GM12892 (cell line): ENCODE measurements at regions not wholly inside any gene's neighbourhood (a gene's known extent, or its start where the extent isn't known, plus 50 kb on each side); places are given as distances from the start of the nearest gene placed in this dataset.
"Not testable (repeated sequence)": the region's sequence is repeated elsewhere in the genome, so short reads cannot be mapped to it uniquely, and the experiment has no call there.

Experiments
- DNase-seq: peaks from one replicate; pipeline ENCODE4 v3.0.0; 2011; ENCODE audit not compliant: insufficient read length
- FAIRE-seq: peaks from 2 replicates; lab custom pipeline; 2011; peaks lifted over from hg19 to GRCh38; lab: Jason Lieb, UNC
- POLR2A ChIP-seq: IDR thresholded peaks from 2 replicates; pipeline ENCODE4 v1.6.1; 2011; ENCODE audit warnings: low read depth, low read length, control low read depth
- POLR2AphosphoS5 ChIP-seq: IDR thresholded peaks from 2 replicates; pipeline ENCODE4 v1.6.1; 2011; ENCODE audit warnings: low read depth, low read length, control low read depth
- TAF1 ChIP-seq: IDR thresholded peaks from 2 replicates; pipeline ENCODE4 v1.6.1; 2011; ENCODE audit warnings: low read depth, mild to moderate bottlenecking, control low read depth, low read length, borderline replicate concordance

- TF ChIP-seq POLR2AphosphoS5 (no peak), TAF1 (no peak), POLR2A (no peak)
- FAIRE-seq (no peak), DNase-seq (no peak)
Measured at GRCh38 chr7:55261386-55261770, 103.8 kb upstream of the LANCL2 start.

- FAIRE-seq, DNase-seq: not testable (repeated sequence)
Measured at GRCh38 chr7:55265328-55265727, 99.8 kb upstream of the LANCL2 start.

- no peak for DNase-seq
- TF ChIP-seq TAF1 = no peak
- no peak for TF ChIP-seq POLR2A
- no peak for TF ChIP-seq POLR2AphosphoS5
- no peak for FAIRE-seq
Measured at GRCh38 chr7:55265836-55266642, 99.1 kb upstream of the LANCL2 start.

GRCh38 chr7:55271069-55271626 lies 94.0 kb upstream of the LANCL2 start:
- no peak for FAIRE-seq
- no peak for DNase-seq
- TF ChIP-seq TAF1 = no peak
- no peak for TF ChIP-seq POLR2A
- no peak for TF ChIP-seq POLR2AphosphoS5

GRCh38 chr7:55271661-55272060 lies 93.5 kb upstream of the LANCL2 start:
- FAIRE-seq (no peak), DNase-seq (no peak)
- TF ChIP-seq POLR2A (no peak), POLR2AphosphoS5 (no peak), TAF1 (no peak)

- TF ChIP-seq POLR2A (no peak), POLR2AphosphoS5 (no peak), TAF1 (no peak)
- DNase-seq (no peak), FAIRE-seq (no peak)
Measured at GRCh38 chr7:55272328-55272727, 92.8 kb upstream of the LANCL2 start.

- DNase-seq (no peak), FAIRE-seq (no peak)
- TF ChIP-seq POLR2AphosphoS5 (no peak), POLR2A (no peak), TAF1 (no peak)
Measured at GRCh38 chr7:55273186-55273980, 91.8 kb upstream of the LANCL2 start.

- FAIRE-seq = no peak
- TF ChIP-seq POLR2A (no peak), TAF1 (no peak), POLR2AphosphoS5 (no peak)
- DNase-seq = no peak
Measured at GRCh38 chr7:55274156-55274555, 91.0 kb upstream of the LANCL2 start.

- FAIRE-seq = no peak
Measured at GRCh38 chr7:55275291-55276200, 89.6 kb upstream of the LANCL2 start.

GRCh38 chr7:55276572-55277295 lies 88.4 kb upstream of the LANCL2 start:
- TF ChIP-seq TAF1 (no peak), POLR2A (no peak), POLR2AphosphoS5 (no peak)
- FAIRE-seq (no peak), DNase-seq (no peak)

More at GRCh38 chr7:55275291-55276200, 89.6 kb upstream of the LANCL2 start:
- DNase-seq = no peak
- TF ChIP-seq POLR2AphosphoS5 = no peak
- TF ChIP-seq TAF1 = no peak
- TF ChIP-seq POLR2A = no peak
